GM12891 (cell line): ENCODE measurements at regions not wholly inside any gene's neighbourhood (a gene's known extent, or its start where the extent isn't known, plus 50 kb on each side); places are given as distances from the start of the nearest gene placed in this dataset.

Source experiments
- PAX5 ChIP-seq: IDR thresholded peaks from 2 replicates; pipeline ENCODE4 v1.6.1; 2011; ENCODE audit warnings: low read length, moderate library complexity, mild to moderate bottlenecking; ENCODE audit not compliant: insufficient read depth, severe bottlenecking
- POLR2A ChIP-seq: IDR thresholded peaks from 2 replicates; pipeline ENCODE4 v1.6.1; 2011; ENCODE audit warnings: low read depth, low read length, control low read depth
- POLR2AphosphoS5 ChIP-seq: IDR thresholded peaks from 2 replicates; pipeline ENCODE4 v1.6.1; 2011; ENCODE audit warnings: low read depth, low read length, control low read depth
- POU2F2 ChIP-seq: IDR thresholded peaks from 2 replicates; pipeline ENCODE4 v1.6.1; 2011; ENCODE audit warnings: low read depth, mild to moderate bottlenecking, control low read depth, low read length, moderate library complexity
- SPI1 ChIP-seq: IDR thresholded peaks from 2 replicates; pipeline ENCODE4 v1.6.1; 2011; ENCODE audit warnings: low read depth, low read length, control low read depth
- TAF1 ChIP-seq: IDR thresholded peaks from 2 replicates; pipeline ENCODE4 v1.6.1; 2011; ENCODE audit warnings: low read depth, low read length, control low read depth

GRCh38 chr3:178895178-178895789 lies 176.3 kb downstream of the ZMAT3 start:
- TF ChIP-seq POU2F2: no peak
- no peak for TF ChIP-seq TAF1
- TF ChIP-seq POLR2AphosphoS5: no peak
- TF ChIP-seq POLR2A: no peak
- no peak for TF ChIP-seq PAX5
- TF ChIP-seq SPI1: no peak
